Fibroblast of lung (primary cell): ENCODE measurements at regions not wholly inside any gene's neighbourhood (a gene's known extent, or its start where the extent isn't known, plus 50 kb on each side); places are given as distances from the start of the nearest gene placed in this dataset.

Experiments used
- DNase-seq, 2 donors: peaks; one replicate each; pipeline versions ENCODE4 v3.0.0 to v3.0.0-alpha.2; 2010; ENCODE audit warnings: low read depth in 2 of 2
- H2AFZ ChIP-seq: 2 replicates; pipeline ENCODE4 v1.5.1; 2012; ENCODE audit warnings: low read length, control low read depth, inconsistent platforms
- H3K27ac ChIP-seq: 2 replicates; pipeline ENCODE4 v1.5.1; 2011; ENCODE audit warnings: low read length, control low read depth; ENCODE audit not compliant: insufficient read depth
- H3K27me3 ChIP-seq: 2 replicates; pipeline ENCODE4 v1.5.1; 2011; ENCODE audit warnings: mild to moderate bottlenecking, low read length; ENCODE audit not compliant: control insufficient read depth, insufficient read depth
- H3K36me3 ChIP-seq: 2 replicates; pipeline ENCODE4 v1.5.1; 2011; ENCODE audit warnings: low read length; ENCODE audit not compliant: control insufficient read depth, insufficient read depth
- H3K4me1 ChIP-seq: 2 replicates; pipeline ENCODE4 v1.5.1; 2011; ENCODE audit warnings: low read length; ENCODE audit not compliant: control insufficient read depth, insufficient read depth; ENCODE audit errors: extremely low read depth
- H3K4me2 ChIP-seq: 2 replicates; pipeline ENCODE4 v1.5.1; 2011; ENCODE audit warnings: low read length, control low read depth; ENCODE audit not compliant: insufficient read depth; ENCODE audit errors: extremely low read depth
- H3K4me3 ChIP-seq, 4 experiments: fragments of 200-600 bp in 1 of 4; sonication (generic) in 1 of 4; replicated peaks in 1 of 4; 2 replicates each; pipeline ENCODE4 v1.5.1; 2011 to 2016; ENCODE audit warnings: low read length in 4 of 4, low read depth in 3 of 4, mild to moderate bottlenecking in 3 of 4, control low read depth in 2 of 4, inconsistent platforms in 1 of 4, mixed read lengths in 1 of 4; ENCODE audit not compliant: insufficient read depth in 1 of 4; ENCODE audit errors: control extremely low read depth in 1 of 4
- H3K79me2 ChIP-seq: 2 replicates; pipeline ENCODE4 v1.5.1; 2012; ENCODE audit warnings: mild to moderate bottlenecking, low read length, inconsistent platforms; ENCODE audit not compliant: control insufficient read depth, insufficient read depth
- H3K9ac ChIP-seq: 2 replicates; pipeline ENCODE4 v1.5.1; 2011; ENCODE audit warnings: mild to moderate bottlenecking, low read length, control low read depth; ENCODE audit not compliant: insufficient read depth
- H3K9me3 ChIP-seq: 2 replicates; pipeline ENCODE4 v1.5.1; 2012; ENCODE audit warnings: low read depth, low read length; ENCODE audit not compliant: control insufficient read depth, insufficient read depth
- H4K20me1 ChIP-seq: 2 replicates; pipeline ENCODE4 v1.5.1; 2011; ENCODE audit warnings: low read length; ENCODE audit not compliant: control insufficient read depth, insufficient read depth; ENCODE audit errors: extremely low read depth
- CTCF ChIP-seq, 2 donors: IDR thresholded peaks in 1 of 2; conservative IDR thresholded peaks in 1 of 2; 1 replicate in 1 of 2; 2 replicates in 1 of 2; pipeline ENCODE4 v1.5.1; 2011 to 2012; ENCODE audit warnings: low read length in 2 of 2, control low read depth in 1 of 2, inconsistent platforms in 1 of 2, low read depth in 1 of 2, mild to moderate bottlenecking in 1 of 2
- EZH2 ChIP-seq: IDR thresholded peaks from 2 replicates; pipeline ENCODE4 v1.5.1; 2012; ENCODE audit warnings: low read length, control low read depth, mild to moderate bottlenecking; ENCODE audit errors: missing control alignments

- Histone ChIP-seq H3K4me3 (no peak overlapping the region), H2AFZ (no peak overlapping the region), H3K9ac (no peak overlapping the region), H3K36me3 (no peaks in the 10 kb centered on the region), H3K9me3 (no peaks in the 10 kb centered on the region), H3K79me2 (no peaks in the 10 kb centered on the region), H3K4me2 (no peak overlapping the region), H3K4me1 (no peaks in the 10 kb centered on the region), H3K27ac (no peak overlapping the region), H3K27me3 (no peaks in the 10 kb centered on the region), H4K20me1 (no peaks in the 10 kb centered on the region)
- TF ChIP-seq CTCF (conservative IDR thresholded peaks at IDR 0.05 in 1 of 2, IDR thresholded peaks at IDR 0.05 in 1 of 2; ENCODE audit: low read depth in 1 of 2, low read length in 2 of 2) (no peak), EZH2 (no peak)
- DNase-seq = peak in 1 of 2 donors; percentile 3
Measured at GRCh38 chr11:38226684-38227083, 1628.6 kb upstream of the RAG2 start.

GRCh38 chr11:38221295-38221694 is 1623.3 kb upstream of the RAG2 start:
- H3K4me3 ChIP-seq = no peak overlapping the region
- H3K27me3 ChIP-seq = no peaks in the 10 kb centered on the region
- H3K9ac ChIP-seq = no peak overlapping the region
- no peaks in the 10 kb centered on the region for H3K4me1 ChIP-seq
- no peak for DNase-seq
- H3K4me2 ChIP-seq = no peak overlapping the region
- TF ChIP-seq EZH2 = no peak
- TF ChIP-seq CTCF (conservative IDR thresholded peaks at IDR 0.05 in 1 of 2, IDR thresholded peaks at IDR 0.05 in 1 of 2; ENCODE audit: low read depth in 1 of 2, low read length in 2 of 2) = no peak
- no peaks in the 10 kb centered on the region for H3K36me3 ChIP-seq
- no peaks in the 10 kb centered on the region for H4K20me1 ChIP-seq
- no peak overlapping the region for H2AFZ ChIP-seq
- no peak overlapping the region for H3K27ac ChIP-seq
- H3K9me3 ChIP-seq = no peaks in the 10 kb centered on the region
- no peaks in the 10 kb centered on the region for H3K79me2 ChIP-seq

- Histone ChIP-seq H3K27me3 (no peaks in the 10 kb centered on the region), H3K9ac (no peak overlapping the region), H3K4me3 (no peak overlapping the region), H3K9me3 (no peaks in the 10 kb centered on the region), H3K79me2 (no peaks in the 10 kb centered on the region), H3K4me2 (no peak overlapping the region), H3K4me1 (no peaks in the 10 kb centered on the region), H3K36me3 (no peaks in the 10 kb centered on the region), H3K27ac (no peak overlapping the region), H4K20me1 (no peaks in the 10 kb centered on the region), H2AFZ (no peak overlapping the region)
- no peak for DNase-seq
- no peak for TF ChIP-seq CTCF (conservative IDR thresholded peaks at IDR 0.05 in 1 of 2, IDR thresholded peaks at IDR 0.05 in 1 of 2; ENCODE audit: low read depth in 1 of 2, low read length in 2 of 2)
- TF ChIP-seq EZH2 = no peak
Measured at GRCh38 chr11:38219636-38220035, 1621.6 kb upstream of the RAG2 start.
